DND-41 (cell line): ENCODE measurements at regions not wholly inside any gene's neighbourhood (a gene's known extent, or its start where the extent isn't known, plus 50 kb on each side); places are given as distances from the start of the nearest gene placed in this dataset.

ENCODE experiments used
- ATAC-seq: fragments of 200-7000 bp; cut with Tn5 transposase; 3 replicates; pipeline ENCODE4 v1.9.1; 2021; ENCODE audit warnings: low read depth; ENCODE audit not compliant: insufficient read depth
- DNase-seq: peaks from one replicate; pipeline ENCODE4 v3.0.0-alpha.2; 2020
- H2AFZ ChIP-seq: 2 replicates; pipeline ENCODE4 v1.6.0; 2012; ENCODE audit warnings: low read depth, low read length
- H3K27ac ChIP-seq: 2 replicates; pipeline ENCODE4 v1.5.1; 2012; ENCODE audit warnings: low read length, inconsistent platforms
- H3K27me3 ChIP-seq: fragments of 200-600 bp; sonication (generic); 2 replicates; pipeline ENCODE4 v1.6.0; 2012; ENCODE audit warnings: low read length, mild to moderate bottlenecking, inconsistent platforms; ENCODE audit not compliant: insufficient read depth, poor library complexity
- H3K36me3 ChIP-seq: 2 replicates; pipeline ENCODE4 v1.5.1; 2012; ENCODE audit warnings: low read length, inconsistent platforms; ENCODE audit not compliant: insufficient read depth
- H3K4me1 ChIP-seq: 2 replicates; pipeline ENCODE4 v1.5.1; 2012; ENCODE audit warnings: mild to moderate bottlenecking, low read length; ENCODE audit not compliant: insufficient read depth
- H3K4me2 ChIP-seq: 2 replicates; pipeline ENCODE4 v1.6.0; 2012; ENCODE audit warnings: mild to moderate bottlenecking, moderate library complexity, low read length, inconsistent platforms; ENCODE audit not compliant: insufficient read depth
- H3K4me3 ChIP-seq, 2 experiments: fragments of 200-600 bp in 1 of 2; shearing (Covaris generic) in 1 of 2; 2 replicates each; pipeline ENCODE4 v1.5.1; 2012 to 2016; ENCODE audit warnings: inconsistent platforms in 2 of 2, low read length in 2 of 2, mild to moderate bottlenecking in 2 of 2, low read depth in 1 of 2, moderate library complexity in 1 of 2
- H3K79me2 ChIP-seq: 2 replicates; pipeline ENCODE4 v1.6.0; 2012; ENCODE audit warnings: low read length, inconsistent platforms; ENCODE audit not compliant: insufficient read depth
- H3K9ac ChIP-seq: 2 replicates; pipeline ENCODE4 v1.6.0; 2012; ENCODE audit warnings: low read depth, mild to moderate bottlenecking, inconsistent platforms, low read length, moderate library complexity
- H3K9me3 ChIP-seq: 2 replicates; pipeline ENCODE4 v1.5.1; 2012; ENCODE audit warnings: low read length, moderate library complexity, mild to moderate bottlenecking, inconsistent platforms; ENCODE audit not compliant: insufficient read depth, severe bottlenecking
- H4K20me1 ChIP-seq: 2 replicates; pipeline ENCODE4 v1.6.0; 2012; ENCODE audit warnings: low read length; ENCODE audit not compliant: insufficient read depth
- EZH2 ChIP-seq: IDR thresholded peaks from 3 replicates; pipeline ENCODE4 v1.6.1; 2012; ENCODE audit warnings: borderline replicate concordance, low read depth, mild to moderate bottlenecking, moderate library complexity, low read length, inconsistent platforms; ENCODE audit not compliant: severe bottlenecking
- TF ChIP-seq, protein P1 (sequence below): IDR thresholded peaks from 2 replicates; pipeline ENCODE4 v1.5.1; 2012; ENCODE audit warnings: borderline replicate concordance, low read length, moderate library complexity, mild to moderate bottlenecking; ENCODE audit not compliant: poor library complexity, severe bottlenecking; ENCODE audit errors: extremely low read depth

DNA sequence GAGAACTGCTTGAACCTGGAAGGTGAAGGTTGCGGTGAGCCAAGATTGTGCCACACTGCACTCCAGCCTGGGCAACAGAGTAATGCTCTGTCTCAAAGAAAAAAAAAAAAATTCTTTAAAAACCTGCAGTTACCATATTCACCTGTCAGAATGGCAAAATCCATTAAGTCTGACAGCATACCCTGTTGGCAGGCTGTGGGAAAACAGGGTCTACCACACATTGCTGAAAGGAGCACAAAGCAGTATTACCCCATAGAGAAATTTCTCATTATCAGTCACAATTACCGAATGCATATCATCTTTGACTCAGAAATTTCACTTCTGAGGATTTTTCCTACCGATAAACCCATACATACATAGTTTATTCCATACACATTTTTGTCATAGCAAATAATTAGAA, 264.1 kb upstream of the SLCO3A1 start:
- 0 out of 3 replicates have a peak, but pooled peaks have one; percentile 35 for ATAC-seq
- peak; percentile 8 for DNase-seq
- no peak for TF ChIP-seq EZH2
- TF ChIP-seq, protein P1, sequence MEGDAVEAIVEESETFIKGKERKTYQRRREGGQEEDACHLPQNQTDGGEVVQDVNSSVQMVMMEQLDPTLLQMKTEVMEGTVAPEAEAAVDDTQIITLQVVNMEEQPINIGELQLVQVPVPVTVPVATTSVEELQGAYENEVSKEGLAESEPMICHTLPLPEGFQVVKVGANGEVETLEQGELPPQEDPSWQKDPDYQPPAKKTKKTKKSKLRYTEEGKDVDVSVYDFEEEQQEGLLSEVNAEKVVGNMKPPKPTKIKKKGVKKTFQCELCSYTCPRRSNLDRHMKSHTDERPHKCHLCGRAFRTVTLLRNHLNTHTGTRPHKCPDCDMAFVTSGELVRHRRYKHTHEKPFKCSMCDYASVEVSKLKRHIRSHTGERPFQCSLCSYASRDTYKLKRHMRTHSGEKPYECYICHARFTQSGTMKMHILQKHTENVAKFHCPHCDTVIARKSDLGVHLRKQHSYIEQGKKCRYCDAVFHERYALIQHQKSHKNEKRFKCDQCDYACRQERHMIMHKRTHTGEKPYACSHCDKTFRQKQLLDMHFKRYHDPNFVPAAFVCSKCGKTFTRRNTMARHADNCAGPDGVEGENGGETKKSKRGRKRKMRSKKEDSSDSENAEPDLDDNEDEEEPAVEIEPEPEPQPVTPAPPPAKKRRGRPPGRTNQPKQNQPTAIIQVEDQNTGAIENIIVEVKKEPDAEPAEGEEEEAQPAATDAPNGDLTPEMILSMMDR, result peak; percentile 27

DNA sequence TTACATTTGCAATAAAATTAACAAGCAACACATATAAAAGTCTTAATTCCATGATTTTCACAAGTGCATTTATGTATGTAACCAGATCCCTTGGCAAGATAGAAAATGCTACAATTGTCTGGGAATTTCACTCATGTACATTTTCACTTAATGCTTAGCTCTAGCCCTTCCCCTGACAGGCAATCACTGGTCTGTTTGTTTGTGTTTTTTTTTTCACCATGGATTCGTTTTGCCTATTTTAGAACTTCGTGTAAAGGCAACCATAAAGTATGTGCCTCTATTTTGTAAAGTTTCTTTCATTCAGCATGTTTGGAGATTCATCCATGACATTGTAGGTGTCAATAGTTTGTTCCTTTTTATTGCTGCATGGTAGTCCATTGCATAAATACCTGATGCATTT, 260.9 kb upstream of the SLCO3A1 start:
- Histone ChIP-seq H3K9ac (no peak overlapping the region), H3K27me3 (no peaks in the 10 kb centered on the region), H3K4me2 (no peak overlapping the region), H3K9me3 (no peaks in the 10 kb centered on the region), H2AFZ (no peak overlapping the region), H4K20me1 (no peaks in the 10 kb centered on the region), H3K4me1 (no peaks in the 10 kb centered on the region), H3K4me3 (no peak overlapping the region), H3K79me2 (no peaks in the 10 kb centered on the region), H3K27ac (no peak overlapping the region), H3K36me3 (no peaks in the 10 kb centered on the region)
- ATAC-seq (no peak), DNase-seq (no peak)
- no peak for TF ChIP-seq EZH2
- TF ChIP-seq, protein P1, result no peak

More for the DNA sequence above, 264.1 kb upstream of the SLCO3A1 start:
- Histone ChIP-seq H4K20me1 (no peaks in the 10 kb centered on the region), H2AFZ (no peak overlapping the region), H3K4me3 (no peak overlapping the region), H3K4me1 (no peaks in the 10 kb centered on the region), H3K27ac (no peak overlapping the region), H3K36me3 (no peaks in the 10 kb centered on the region), H3K79me2 (no peaks in the 10 kb centered on the region), H3K9ac (no peak overlapping the region), H3K4me2 (no peak overlapping the region), H3K27me3 (no peaks in the 10 kb centered on the region), H3K9me3 (no peaks in the 10 kb centered on the region)

DNA sequence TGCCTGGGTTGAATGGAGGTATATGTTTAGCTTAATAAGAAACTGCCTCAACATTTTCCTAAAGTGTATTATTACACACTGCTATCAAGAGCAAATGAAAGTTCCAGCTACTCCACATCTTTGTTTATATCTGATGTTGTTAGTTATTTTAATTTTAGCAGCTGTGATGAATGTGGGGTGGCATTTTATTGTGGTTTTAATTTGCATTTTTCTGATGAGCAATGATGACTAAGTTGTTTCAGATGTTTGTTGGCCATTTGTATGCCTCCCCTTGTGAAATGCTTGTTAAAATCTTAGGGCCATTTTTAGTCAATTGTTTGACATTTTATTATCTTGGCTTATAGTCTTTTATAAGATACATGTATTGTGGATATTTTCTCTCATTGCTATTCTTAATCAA, 260.4 kb upstream of the SLCO3A1 start:
- no peak overlapping the region for H2AFZ ChIP-seq
- no peaks in the 10 kb centered on the region for H3K79me2 ChIP-seq
- H4K20me1 ChIP-seq, result no peaks in the 10 kb centered on the region
- H3K4me2 ChIP-seq, result no peak overlapping the region
- no peak overlapping the region for H3K27ac ChIP-seq
- DNase-seq (no peak), ATAC-seq (no peak)
- H3K9ac ChIP-seq, result no peak overlapping the region
- TF ChIP-seq EZH2, result no peak
- TF ChIP-seq, protein P1, result no peak
- H3K4me3 ChIP-seq, result no peak overlapping the region
- H3K9me3 ChIP-seq, result no peaks in the 10 kb centered on the region
- H3K36me3 ChIP-seq, result no peaks in the 10 kb centered on the region
- H3K4me1 ChIP-seq, result no peaks in the 10 kb centered on the region
- no peaks in the 10 kb centered on the region for H3K27me3 ChIP-seq

DNA sequence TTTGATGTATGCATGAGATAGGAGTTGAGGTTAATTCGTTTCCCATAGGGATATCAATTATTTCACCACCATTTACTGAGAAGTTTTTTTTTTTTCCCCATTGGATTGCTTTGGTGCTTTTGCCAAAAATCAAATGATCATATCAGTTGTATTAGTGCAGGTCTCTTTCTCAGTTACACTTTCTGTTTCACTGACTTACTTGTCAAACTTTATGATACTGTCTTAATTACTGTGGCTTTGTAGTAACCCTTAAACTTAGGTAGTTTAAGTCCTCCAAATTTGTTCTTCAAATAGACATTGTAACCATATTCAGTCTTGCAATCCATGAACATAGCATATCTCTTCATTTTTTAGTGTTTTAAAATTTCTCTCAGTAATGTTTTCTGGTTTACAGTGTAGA, 259.9 kb upstream of the SLCO3A1 start:
- DNase-seq (no peak), ATAC-seq (no peak)
- Histone ChIP-seq H4K20me1 (no peaks in the 10 kb centered on the region), H3K4me2 (no peak overlapping the region), H3K36me3 (no peaks in the 10 kb centered on the region), H3K79me2 (no peaks in the 10 kb centered on the region), H3K9me3 (no peaks in the 10 kb centered on the region), H3K4me1 (no peaks in the 10 kb centered on the region), H3K9ac (no peak overlapping the region), H3K27me3 (no peaks in the 10 kb centered on the region), H2AFZ (no peak overlapping the region), H3K27ac (no peak overlapping the region), H3K4me3 (no peak overlapping the region)
- no peak for TF ChIP-seq EZH2
- TF ChIP-seq, protein P1, result no peak
